PC-3 (cell line): ENCODE measurements at regions not wholly inside any gene's neighbourhood (a gene's known extent, or its start where the extent isn't known, plus 50 kb on each side); places are given as distances from the start of the nearest gene placed in this dataset.

ENCODE experiments used
- ATAC-seq: fragments of 200-7000 bp; cut with Tn5 transposase; 2 replicates; pipeline ENCODE4 v1.9.1; 2020; ENCODE audit warnings: mild to moderate bottlenecking, moderate library complexity
- BruUV-seq: library from RNA; stranded (reverse); fragments of 400-500 nt; replicated peaks from 2 replicates; lab custom pipeline; 2021; lab: Mats Ljungman, UMichigan
- CTCF ChIA-PET: fragments of 300-600 bp; sonication (Branson Sonifier 250); formaldehyde crosslinking; loops from one replicate; lab custom pipeline; 2022; ENCODE audit warnings: antibody characterized with exemption; lab: Charles Lee
- POLR2A ChIA-PET: fragments of 300-600 bp; sonication (Branson Sonifier 250); formaldehyde crosslinking; loops from one replicate; lab custom pipeline; 2022; ENCODE audit warnings: antibody characterized with exemption; ENCODE audit not compliant: unreplicated experiment; lab: Charles Lee
- DNase-seq: peaks from one replicate; pipeline ENCODE4 v3.0.0-alpha.2; 2015
- H2AFZ ChIP-seq: fragments of 300-600 bp; sonication (generic); 2 replicates; pipeline ENCODE4 v1.6.0; 2016; ENCODE audit warnings: antibody characterized with exemption, low read length
- H3F3A ChIP-seq: fragments of 300-600 bp; sonication (generic); one replicate; pipeline ENCODE4 v1.6.0; 2017; ENCODE audit warnings: antibody characterized with exemption, low read length, control low read depth, mild to moderate bottlenecking; ENCODE audit not compliant: unreplicated experiment
- H3K27ac ChIP-seq: fragments of 300-600 bp; sonication (generic); 2 replicates; pipeline ENCODE4 v1.5.1; 2016; ENCODE audit warnings: mild to moderate bottlenecking, low read length
- H3K27me3 ChIP-seq: fragments of 300-600 bp; sonication (generic); 2 replicates; pipeline ENCODE4 v1.6.1; 2016; ENCODE audit warnings: low read length, mixed read lengths
- H3K36me3 ChIP-seq: fragments of 300-600 bp; sonication (generic); 2 replicates; pipeline ENCODE4 v1.6.1; 2016; ENCODE audit warnings: low read depth, mixed run types, low read length, mixed read lengths
- H3K4me1 ChIP-seq: fragments of 300-600 bp; sonication (generic); 2 replicates; pipeline ENCODE4 v1.5.1; 2016; ENCODE audit warnings: low read length; ENCODE audit not compliant: insufficient read depth
- H3K4me2 ChIP-seq: fragments of 300-600 bp; sonication (generic); 2 replicates; pipeline ENCODE4 v1.6.0; 2016; ENCODE audit warnings: low read length
- H3K4me3 ChIP-seq: fragments of 300-600 bp; sonication (generic); 2 replicates; pipeline ENCODE4 v1.5.1; 2016; ENCODE audit warnings: mild to moderate bottlenecking, low read length, mixed read lengths
- H3K79me2 ChIP-seq: fragments of 300-600 bp; sonication (generic); 2 replicates; pipeline ENCODE4 v1.6.1; 2017; ENCODE audit warnings: low read length, mixed read lengths
- H3K9ac ChIP-seq: fragments of 300-600 bp; sonication (generic); 2 replicates; pipeline ENCODE4 v1.6.0; 2016; ENCODE audit warnings: mild to moderate bottlenecking, low read length
- H3K9me2 ChIP-seq: fragments of 300-600 bp; sonication (generic); replicated peaks from 2 replicates; pipeline ENCODE4 v1.6.1; 2016; ENCODE audit warnings: mixed run types, low read length, mixed read lengths
- H3K9me3 ChIP-seq: fragments of 300-600 bp; sonication (generic); 2 replicates; pipeline ENCODE4 v1.6.1; 2016; ENCODE audit warnings: low read length, mixed read lengths
- H4K20me1 ChIP-seq: fragments of 300-600 bp; sonication (generic); 2 replicates; pipeline ENCODE4 v1.6.1; 2016; ENCODE audit warnings: low read length, mixed read lengths
- EZH2 ChIP-seq: fragments of 300-600 bp; sonication (generic); IDR thresholded peaks from one replicate; pipeline ENCODE4 v1.6.1; 2017; ENCODE audit warnings: antibody characterized with exemption, mild to moderate bottlenecking, low read length; ENCODE audit not compliant: unreplicated experiment
- EZH2phosphoT487 ChIP-seq: fragments of 300-600 bp; sonication (generic); IDR thresholded peaks from 2 replicates; pipeline ENCODE4 v1.6.1; 2018; ENCODE audit warnings: mild to moderate bottlenecking, antibody characterized with exemption, low read length, borderline replicate concordance
- intact Hi-C: fragments of 100-400 bp; cut with micrococcal nuclease; formaldehyde crosslinking; loops from 2 replicates; pipeline ENCODE4 v1.9.0; 2023
- TF ChIP-seq, protein P1 (sequence below): fragments of 300-600 bp; sonication (generic); conservative IDR thresholded peaks from 2 replicates; pipeline ENCODE4 v1.5.1; 2017; ENCODE audit warnings: antibody characterized with exemption, low read depth, mild to moderate bottlenecking, low read length

DNA sequence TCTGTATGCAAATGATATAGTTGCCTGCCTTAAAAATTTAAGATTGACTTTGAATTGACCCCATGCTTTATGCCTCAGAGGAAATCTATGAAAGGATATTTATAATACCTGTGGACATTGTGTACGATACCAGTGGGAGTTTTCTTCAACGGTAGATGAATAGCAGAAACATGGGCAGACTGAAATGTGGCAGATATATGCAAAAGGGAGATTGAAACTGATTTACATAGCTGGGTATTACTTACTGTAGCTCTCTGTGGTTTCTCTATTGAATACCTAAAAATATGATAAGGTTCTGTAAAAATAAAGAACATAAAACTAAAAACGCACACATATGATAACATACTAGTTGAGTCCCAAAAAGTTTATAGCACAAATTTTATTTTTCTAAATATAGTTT lies 345.2 kb upstream of the PCSK5 start:
- ChIA-PET POLR2A (no interaction called here), CTCF (no interaction called here)
- no peaks in the 10 kb centered on the region for H3F3A ChIP-seq
- no peak overlapping the region for H3K9ac ChIP-seq
- H3K27ac ChIP-seq: no peak overlapping the region
- no peak overlapping the region for H2AFZ ChIP-seq
- H3K4me2 ChIP-seq: no peak overlapping the region
- intact Hi-C loops: no loop called here
- H3K9me2 ChIP-seq: no peaks in the 10 kb centered on the region
- H4K20me1 ChIP-seq: no peaks in the 10 kb centered on the region
- no peaks in the 10 kb centered on the region for H3K9me3 ChIP-seq
- ATAC-seq: no peak
- no peaks in the 10 kb centered on the region for H3K36me3 ChIP-seq
- DNase-seq: no peak
- no peaks in the 10 kb centered on the region for H3K79me2 ChIP-seq
- BruUV-seq: no TSS peak
- H3K4me1 ChIP-seq: no peaks in the 10 kb centered on the region
- H3K27me3 ChIP-seq: no peaks in the 10 kb centered on the region
- TF ChIP-seq EZH2phosphoT487 (no peak), EZH2 (no peak)
- TF ChIP-seq, protein P1, sequence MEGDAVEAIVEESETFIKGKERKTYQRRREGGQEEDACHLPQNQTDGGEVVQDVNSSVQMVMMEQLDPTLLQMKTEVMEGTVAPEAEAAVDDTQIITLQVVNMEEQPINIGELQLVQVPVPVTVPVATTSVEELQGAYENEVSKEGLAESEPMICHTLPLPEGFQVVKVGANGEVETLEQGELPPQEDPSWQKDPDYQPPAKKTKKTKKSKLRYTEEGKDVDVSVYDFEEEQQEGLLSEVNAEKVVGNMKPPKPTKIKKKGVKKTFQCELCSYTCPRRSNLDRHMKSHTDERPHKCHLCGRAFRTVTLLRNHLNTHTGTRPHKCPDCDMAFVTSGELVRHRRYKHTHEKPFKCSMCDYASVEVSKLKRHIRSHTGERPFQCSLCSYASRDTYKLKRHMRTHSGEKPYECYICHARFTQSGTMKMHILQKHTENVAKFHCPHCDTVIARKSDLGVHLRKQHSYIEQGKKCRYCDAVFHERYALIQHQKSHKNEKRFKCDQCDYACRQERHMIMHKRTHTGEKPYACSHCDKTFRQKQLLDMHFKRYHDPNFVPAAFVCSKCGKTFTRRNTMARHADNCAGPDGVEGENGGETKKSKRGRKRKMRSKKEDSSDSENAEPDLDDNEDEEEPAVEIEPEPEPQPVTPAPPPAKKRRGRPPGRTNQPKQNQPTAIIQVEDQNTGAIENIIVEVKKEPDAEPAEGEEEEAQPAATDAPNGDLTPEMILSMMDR: no peak
- no peak overlapping the region for H3K4me3 ChIP-seq

DNA sequence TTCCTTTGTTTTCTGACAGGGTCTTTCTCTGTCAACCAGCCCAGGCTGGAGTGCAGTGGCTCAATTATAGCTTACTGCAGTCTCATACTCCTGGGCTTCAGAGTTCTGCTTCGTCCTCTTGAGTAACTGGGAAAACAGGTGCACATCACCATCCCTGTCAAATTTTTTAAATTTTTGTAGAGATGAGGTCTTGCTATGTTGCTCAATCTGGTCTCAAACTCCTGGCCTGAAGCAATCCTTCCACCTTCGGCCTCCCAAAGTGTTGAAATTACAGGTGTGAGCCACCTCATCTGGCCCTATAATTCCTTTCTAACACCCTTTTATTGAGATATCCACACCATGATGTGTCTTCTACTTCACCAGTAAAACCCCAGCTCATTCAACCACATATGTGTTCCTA lies 341.6 kb upstream of the PCSK5 start:
- Histone ChIP-seq H4K20me1 (no peaks in the 10 kb centered on the region), H2AFZ (no peak overlapping the region), H3K9ac (no peak overlapping the region), H3K27ac (no peak overlapping the region), H3K4me3 (no peak overlapping the region), H3F3A (no peaks in the 10 kb centered on the region), H3K79me2 (no peaks in the 10 kb centered on the region), H3K4me1 (no peaks in the 10 kb centered on the region), H3K9me2 (no peaks in the 10 kb centered on the region), H3K36me3 (no peaks in the 10 kb centered on the region), H3K9me3 (no peaks in the 10 kb centered on the region), H3K27me3 (no peaks in the 10 kb centered on the region), H3K4me2 (no peak overlapping the region)
- ChIA-PET POLR2A (no interaction called here), CTCF (no interaction called here)
- ATAC-seq: no peak
- TF ChIP-seq, protein P1: no peak
- TF ChIP-seq EZH2 (no peak), EZH2phosphoT487 (no peak)
- no peak for DNase-seq
- no TSS peak for BruUV-seq
- intact Hi-C loops: no loop called here

DNA sequence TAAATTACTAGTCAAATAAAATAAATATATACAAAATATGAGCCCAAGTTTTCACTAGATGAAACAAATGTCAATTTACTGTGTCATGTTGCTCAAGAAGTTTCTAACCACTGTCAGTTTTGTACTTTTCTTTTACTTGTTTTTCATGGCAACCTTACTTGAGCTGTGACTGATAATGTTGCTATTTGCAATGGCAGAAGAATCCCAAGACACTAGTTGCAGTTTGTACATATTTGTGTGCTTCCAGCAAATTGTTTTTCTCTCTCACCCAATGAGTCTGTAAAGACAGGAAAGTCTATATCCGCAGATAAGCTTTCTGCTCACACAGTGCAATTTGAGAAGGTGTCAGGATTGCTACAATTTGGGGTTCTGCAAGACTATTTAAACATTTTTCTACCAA lies 338.6 kb upstream of the PCSK5 start:
- TF ChIP-seq EZH2 (no peak), EZH2phosphoT487 (no peak)
- TF ChIP-seq, protein P1: no peak
- intact Hi-C loops: no loop called here
- H3K36me3 ChIP-seq: no peaks in the 10 kb centered on the region
- H3K4me1 ChIP-seq: no peaks in the 10 kb centered on the region
- no peak overlapping the region for H3K9ac ChIP-seq
- DNase-seq (no peak), ATAC-seq (no peak)
- ChIA-PET POLR2A (no interaction called here), CTCF (no interaction called here)
- H4K20me1 ChIP-seq: no peaks in the 10 kb centered on the region
- H3K27ac ChIP-seq: no peak overlapping the region
- BruUV-seq: no TSS peak
- H3K9me3 ChIP-seq: no peaks in the 10 kb centered on the region
- no peaks in the 10 kb centered on the region for H3K79me2 ChIP-seq
- no peak overlapping the region for H3K4me2 ChIP-seq
- no peaks in the 10 kb centered on the region for H3F3A ChIP-seq
- no peaks in the 10 kb centered on the region for H3K9me2 ChIP-seq
- no peak overlapping the region for H3K4me3 ChIP-seq
- H3K27me3 ChIP-seq: no peaks in the 10 kb centered on the region
- no peak overlapping the region for H2AFZ ChIP-seq
